ENCODE measurements at regions not wholly inside any gene's neighbourhood (a gene's known extent, or its start where the extent isn't known, plus 50 kb on each side); places are given as distances from the start of the nearest gene placed in this dataset.
"Not testable (repeated sequence)": the region's sequence is repeated elsewhere in the genome, so short reads cannot be mapped to it uniquely, and the experiment has no call there.

DNA sequence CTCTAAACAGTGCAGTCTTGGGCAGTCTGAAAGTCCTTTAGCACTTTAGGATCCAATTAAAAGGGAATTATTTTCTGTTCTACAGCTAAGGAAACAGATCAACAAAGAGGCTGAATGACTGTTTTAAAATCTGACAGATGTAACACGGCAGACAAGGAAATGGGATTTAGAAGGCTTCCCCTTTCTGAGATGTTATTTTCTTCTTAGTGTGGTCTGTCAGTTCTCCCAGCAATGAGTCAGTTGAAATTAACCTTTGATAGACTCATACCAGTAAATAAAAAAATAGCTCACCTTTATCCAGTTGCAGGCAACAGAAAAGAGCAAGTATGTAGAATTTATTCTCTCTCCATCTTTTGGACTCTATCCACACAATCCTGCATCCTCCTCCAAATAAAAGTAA is 98.1 kb downstream of the NEDD1 start:
- no peak for DNase-seq

DNA sequence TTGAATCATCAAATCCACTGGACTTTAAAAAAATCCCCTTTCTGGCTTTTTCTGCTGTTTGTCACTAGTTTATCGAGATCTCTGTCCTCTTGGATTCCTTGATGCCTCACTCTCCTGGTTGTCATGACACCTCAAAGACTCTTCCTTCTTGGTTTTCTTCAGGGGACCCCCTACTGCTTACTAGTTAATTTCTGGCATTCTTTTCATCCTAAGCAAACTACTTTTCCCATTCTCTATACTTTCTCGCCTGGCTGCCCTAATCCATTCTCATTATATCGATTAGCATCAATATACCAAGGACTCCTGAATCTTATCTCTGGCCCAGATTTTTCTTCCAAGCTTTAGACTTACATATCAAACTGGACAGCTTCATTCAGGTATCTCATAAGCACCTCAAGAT is 98.6 kb downstream of the NEDD1 start:
- no peak for DNase-seq

- DNase-seq: no peak
Observed at GRCh38 chr12:97006585-97006984, 99.5 kb downstream of the NEDD1 start.

DNA sequence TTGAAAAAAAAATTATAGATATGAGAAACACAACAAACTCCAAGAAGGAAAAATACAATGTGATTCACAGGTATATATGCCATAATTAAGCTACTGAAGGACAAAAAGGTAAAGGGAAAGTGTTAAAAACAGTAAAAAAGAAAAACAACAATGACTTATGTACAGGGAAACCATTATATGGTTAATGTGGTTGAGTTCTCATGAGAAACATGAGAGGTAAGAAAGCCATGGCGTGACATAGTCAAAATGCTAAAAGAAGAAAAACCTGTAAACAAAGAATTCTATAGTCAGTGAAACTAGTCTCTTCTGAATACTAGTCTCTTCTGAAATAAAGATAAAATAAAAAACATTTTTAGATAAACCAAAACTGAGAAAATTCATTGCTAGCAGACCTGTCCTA is 109.1 kb downstream of the NEDD1 start:
- DNase-seq: no peak

DNA sequence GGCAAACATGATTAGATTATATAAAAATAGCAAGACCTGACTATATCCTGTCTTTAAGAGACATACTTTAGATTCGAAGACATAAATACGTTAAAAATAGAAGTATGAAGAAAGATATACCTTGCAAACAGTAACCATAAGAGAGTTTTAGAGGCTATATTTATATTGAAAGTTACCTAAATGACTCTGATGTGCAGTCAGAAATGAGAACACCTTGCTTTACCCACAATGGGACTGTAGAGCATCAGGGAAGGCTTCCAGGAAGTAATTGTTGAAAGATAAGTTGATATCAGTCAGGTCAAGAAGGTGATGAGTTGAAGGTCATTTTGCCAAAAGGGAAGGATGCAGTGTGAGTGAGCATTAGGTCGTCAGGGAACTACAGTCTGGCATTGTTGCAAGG is 110.2 kb downstream of the NEDD1 start:
- DNase-seq: no peak

GRCh38 chr12:97022536-97023230 is 115.6 kb downstream of the NEDD1 start:
- no peak for DNase-seq

- DNase-seq: no peak
Observed at GRCh38 chr12:97024393-97024792, 117.3 kb downstream of the NEDD1 start.

DNA sequence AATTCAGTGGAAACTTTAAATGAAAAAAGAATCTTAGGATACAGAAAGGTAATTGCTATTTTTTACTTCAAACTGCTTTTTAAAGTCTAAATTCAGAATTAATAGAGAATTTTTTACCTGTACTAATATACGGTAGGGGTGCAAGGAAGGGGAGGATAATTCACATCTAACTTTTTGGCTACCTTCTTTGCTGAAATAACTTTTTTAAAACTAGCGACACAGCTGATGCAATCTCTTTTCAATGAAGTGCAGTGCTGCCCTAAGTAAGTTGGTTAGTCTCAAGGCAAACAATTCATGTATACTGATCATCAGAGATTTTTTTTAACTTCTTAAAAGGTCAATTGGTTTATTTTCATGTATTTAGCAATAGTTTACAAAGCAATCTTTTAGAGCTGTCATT is 119.8 kb downstream of the NEDD1 start:
- DNase-seq: no peak

DNA sequence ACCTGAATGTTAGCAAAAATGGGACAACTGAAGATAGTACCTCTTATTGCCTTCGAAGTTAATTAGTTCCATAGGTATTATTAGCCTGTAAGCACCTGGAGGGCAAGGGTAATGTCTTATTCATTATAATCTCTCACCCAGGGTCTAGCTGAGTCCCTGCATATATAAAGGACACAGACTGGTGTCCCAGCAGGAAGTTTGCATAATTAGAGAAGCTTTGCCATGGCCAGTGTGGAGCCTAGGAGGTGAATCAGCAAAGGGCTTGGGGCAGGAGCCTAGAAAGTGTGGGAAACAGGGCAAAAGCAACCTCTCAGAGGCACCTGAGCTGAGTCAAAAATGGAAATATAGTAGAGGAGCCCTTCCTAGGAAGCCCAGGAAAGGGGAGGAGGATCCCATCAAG is 120.4 kb downstream of the NEDD1 start:
- DNase-seq: no peak

DNA sequence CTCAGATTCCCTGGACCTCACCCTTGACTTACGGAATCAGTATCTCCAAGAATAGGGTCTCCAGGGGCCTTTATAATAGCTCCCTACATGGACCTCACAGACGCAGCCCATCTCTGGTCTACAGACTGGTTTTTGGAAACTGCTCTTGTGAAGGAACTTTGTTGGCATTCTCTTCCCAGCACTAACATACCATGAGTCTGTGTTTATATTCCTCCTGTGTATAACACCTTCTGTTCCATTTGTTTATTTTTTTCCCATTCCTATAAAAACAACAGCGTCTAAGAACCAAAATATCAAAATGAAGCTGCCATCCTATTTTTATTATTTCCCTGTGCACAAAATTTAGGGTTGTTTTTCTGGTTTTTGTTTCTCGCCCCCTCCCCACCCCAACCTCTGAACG is 131.1 kb downstream of the NEDD1 start:
- no peak for DNase-seq

DNA sequence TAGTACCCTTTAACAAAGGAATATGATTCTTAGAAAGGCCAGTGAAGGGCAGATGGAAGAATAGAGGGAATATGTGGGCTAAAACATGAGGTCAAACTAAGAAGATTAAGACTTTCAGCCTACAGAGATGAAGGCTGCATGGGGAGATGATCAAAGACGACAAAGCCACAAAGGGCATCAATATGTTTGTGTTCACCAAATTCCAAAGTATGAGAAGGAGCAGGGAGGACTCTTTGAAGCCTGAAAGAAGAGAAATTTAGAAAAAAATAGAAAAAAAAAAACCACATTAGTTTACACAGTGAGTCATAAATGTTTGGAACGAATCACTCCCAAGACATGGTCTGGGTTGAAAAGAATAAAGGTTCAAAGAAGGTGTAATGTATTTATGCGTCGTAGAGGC is 131.8 kb downstream of the NEDD1 start:
- DNase-seq: no peak

GRCh38 chr12:97046901-97047300 is 139.8 kb downstream of the NEDD1 start:
- DNase-seq: no peak

- no peak for DNase-seq
Observed at GRCh38 chr12:97047361-97047760, 140.3 kb downstream of the NEDD1 start.

- no peak for DNase-seq
Observed at GRCh38 chr12:97048421-97049035, 141.5 kb downstream of the NEDD1 start.

- no peak for DNase-seq
Observed at GRCh38 chr12:97050509-97050908, 143.5 kb downstream of the NEDD1 start.

- DNase-seq: no peak
Observed at GRCh38 chr12:97051341-97051740, 144.3 kb downstream of the NEDD1 start.

- no peak for DNase-seq
Observed at GRCh38 chr12:97061171-97061570, 154.1 kb downstream of the NEDD1 start.

GRCh38 chr12:97063292-97063935 is 156.4 kb downstream of the NEDD1 start:
- DNase-seq: no peak

GRCh38 chr12:97075161-97075933 is 168.3 kb downstream of the NEDD1 start:
- no peak for DNase-seq

GRCh38 chr12:97075934-97076630 is 169.0 kb downstream of the NEDD1 start:
- DNase-seq: no peak

DNA sequence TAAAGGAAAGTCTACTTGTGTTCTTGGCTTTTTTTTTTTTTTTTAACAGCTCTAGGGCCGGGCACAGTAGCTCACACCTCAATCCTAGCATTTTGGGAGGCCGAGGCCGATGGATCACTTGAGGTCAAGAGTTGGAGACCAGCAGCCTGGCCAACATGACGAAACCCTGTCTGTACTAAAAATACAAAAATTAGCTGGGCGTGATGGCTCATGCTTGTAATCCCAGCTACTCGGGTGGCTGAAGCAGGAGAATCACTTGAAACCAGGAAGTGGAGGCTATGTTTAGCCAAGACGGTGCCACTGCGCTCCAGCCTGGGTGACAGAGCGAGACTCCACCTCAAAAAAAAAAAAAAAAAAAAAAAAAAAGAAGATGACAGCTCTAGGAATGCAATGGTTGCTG is 169.9 kb downstream of the NEDD1 start:
- not testable (repeated sequence) for DNase-seq

DNA sequence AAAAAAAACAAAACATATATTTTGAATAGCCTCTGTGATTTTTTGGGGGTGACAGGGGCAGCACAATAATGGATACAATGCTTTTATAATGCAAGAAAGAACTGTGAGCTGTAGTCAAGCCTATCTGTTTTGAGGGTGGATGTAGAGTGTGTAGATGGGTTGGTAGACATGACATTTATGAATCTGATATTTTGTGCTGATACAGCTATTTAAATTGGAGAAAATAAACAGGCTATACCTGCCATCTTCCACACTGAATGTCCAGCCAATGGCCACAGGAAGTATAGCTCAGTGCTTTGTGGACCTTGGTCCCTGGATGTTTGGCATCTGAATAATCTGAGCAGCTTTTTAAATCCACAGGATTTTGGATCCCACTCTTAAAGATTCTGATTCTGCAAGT is 175.0 kb downstream of the NEDD1 start:
- no peak for DNase-seq

DNA sequence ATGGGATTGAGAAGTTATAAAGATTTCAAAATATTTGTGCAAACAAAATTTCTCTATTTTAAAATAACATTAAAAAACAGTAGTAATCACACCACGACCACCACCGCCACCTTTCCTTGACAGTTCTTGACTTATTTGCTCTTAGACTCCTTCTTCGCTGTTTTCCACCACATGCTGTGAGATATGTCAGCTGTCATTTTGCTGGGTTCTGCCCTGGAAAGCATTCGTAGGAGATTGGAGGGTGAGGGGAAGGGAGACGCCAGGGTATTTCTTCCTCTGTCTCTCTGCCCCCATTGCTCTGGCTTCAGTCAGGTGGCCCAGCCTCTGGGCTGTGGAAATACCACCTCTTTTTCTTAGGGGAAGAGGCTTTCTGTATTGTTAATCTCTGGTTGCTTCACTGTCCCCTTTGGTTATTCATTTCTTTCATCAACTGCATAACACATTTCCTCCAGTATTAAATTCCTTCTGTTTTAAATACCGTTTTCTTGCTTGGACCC is 186.2 kb downstream of the NEDD1 start:
- DNase-seq: no peak
